ENCODE measurements at regions not wholly inside any gene's neighbourhood (a gene's known extent, or its start where the extent isn't known, plus 50 kb on each side); places are given as distances from the start of the nearest gene placed in this dataset.
"Not testable (repeated sequence)": the region's sequence is repeated elsewhere in the genome, so short reads cannot be mapped to it uniquely, and the experiment has no call there.

DNA sequence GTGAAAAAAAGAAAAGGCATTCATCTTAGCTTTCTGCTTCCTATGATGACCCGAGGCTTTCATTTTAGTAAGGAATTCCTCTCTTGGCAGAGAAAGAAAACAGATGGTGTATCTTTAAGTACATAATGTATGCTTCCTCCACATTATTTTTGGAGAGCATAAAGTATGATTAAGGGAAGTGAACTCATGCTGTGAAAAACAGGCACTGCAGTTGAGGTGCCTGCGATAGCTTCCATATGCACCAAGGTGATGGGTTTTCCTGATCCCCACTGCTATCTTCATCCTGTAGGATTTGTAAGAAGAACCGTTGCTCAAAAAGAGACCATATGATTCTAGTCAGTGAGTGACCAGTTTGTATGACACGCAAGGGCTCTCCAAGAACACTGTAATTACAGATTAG lies 411.5 kb upstream of the MCTP2 start:
- DNase-seq: peak; percentile 25

DNA sequence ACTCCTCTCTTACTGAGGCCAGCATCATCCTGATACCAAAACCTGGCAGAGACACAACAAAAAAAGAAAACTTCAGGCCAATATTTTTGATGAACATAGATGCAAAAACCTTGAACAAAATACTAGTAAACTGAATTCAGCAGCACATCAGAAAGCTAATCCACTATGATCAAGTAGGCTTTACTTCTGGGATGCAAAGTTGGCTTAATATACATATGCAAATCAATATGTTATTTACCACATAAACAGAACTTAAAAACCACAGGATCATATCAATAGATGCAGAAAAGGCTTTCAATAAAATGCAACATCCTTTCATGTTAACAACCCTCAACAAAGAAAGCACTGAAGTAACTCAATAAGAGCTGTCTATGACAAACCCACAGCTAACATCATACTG lies 414.5 kb upstream of the MCTP2 start:
- no peak for DNase-seq

DNA sequence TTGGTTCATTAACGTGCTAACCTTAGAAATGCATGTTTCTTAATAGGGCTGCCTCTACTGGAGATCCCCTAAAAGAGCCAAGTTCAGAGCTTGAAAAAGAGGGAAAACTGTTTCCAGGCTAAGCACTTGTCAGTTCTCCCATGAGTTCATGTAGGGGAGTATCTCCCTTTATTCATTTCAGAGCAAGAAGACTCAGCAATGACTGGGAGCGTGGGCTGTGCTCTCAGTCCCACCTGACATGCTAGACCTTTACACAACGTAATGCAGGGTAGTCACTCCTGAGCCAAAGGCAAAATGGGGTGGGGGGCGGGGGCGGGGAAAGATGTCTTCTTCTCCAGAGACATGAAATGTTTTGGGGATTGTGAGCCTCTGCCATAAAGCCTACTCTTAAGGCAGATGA lies 420.1 kb upstream of the MCTP2 start:
- no peak for DNase-seq

GRCh38 chr15:93809516-93809915 lies 421.8 kb upstream of the MCTP2 start:
- DNase-seq: no peak

- no peak for DNase-seq
Observed at GRCh38 chr15:93803421-93804152, 427.8 kb upstream of the MCTP2 start.

- DNase-seq: peak; percentile 37
Observed at GRCh38 chr15:93801206-93801605, 430.2 kb upstream of the MCTP2 start.

GRCh38 chr15:93800805-93801204 lies 430.6 kb upstream of the MCTP2 start:
- no peak for DNase-seq

DNA sequence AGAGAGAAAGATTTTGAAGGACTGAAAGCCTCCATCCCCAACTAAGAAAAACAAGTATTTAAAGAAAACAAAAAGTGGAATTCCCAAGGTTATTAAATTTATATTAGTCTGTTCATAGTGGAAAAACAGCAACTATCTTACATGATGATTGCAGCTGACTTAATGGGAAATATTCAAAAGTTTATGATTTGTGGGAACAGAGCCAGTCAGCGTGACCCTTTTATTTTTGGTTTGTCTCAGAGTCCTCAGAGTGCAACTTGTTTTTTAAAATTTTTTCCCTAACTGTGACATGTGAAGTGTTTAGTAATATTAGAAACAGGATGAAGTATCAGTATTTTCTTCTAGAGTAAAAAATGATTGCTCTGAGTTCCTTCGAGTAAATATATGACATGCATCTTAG lies 441.9 kb upstream of the MCTP2 start:
- no peak for DNase-seq

- no peak for DNase-seq
Observed at GRCh38 chr15:93780073-93780472, 451.3 kb upstream of the MCTP2 start.

- no peak for DNase-seq
Observed at GRCh38 chr15:93779341-93779740, 452.0 kb upstream of the MCTP2 start.

GRCh38 chr15:93771196-93772030 lies 459.9 kb upstream of the MCTP2 start:
- no peak for DNase-seq

- DNase-seq: no peak
Observed at GRCh38 chr15:93770788-93771187, 460.6 kb upstream of the MCTP2 start.

DNA sequence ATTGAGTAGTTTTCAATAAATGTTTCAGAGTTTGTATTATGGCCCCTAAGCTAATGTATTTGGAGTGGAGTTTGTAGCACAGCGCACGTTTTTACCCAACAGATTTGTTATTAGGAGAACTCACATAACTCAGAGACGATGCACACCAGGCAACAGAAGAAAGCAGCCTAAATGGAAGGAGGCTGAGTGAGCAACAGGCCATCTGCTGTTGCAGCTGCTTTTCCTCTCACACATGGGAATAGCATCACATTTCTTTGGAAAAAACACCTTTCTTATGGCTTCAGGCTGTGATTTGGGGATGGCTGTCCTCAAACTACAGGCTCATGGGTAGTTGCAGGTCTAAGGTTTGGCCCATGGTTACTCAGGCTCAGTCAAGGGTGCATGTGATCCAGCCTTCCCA lies 469.3 kb upstream of the MCTP2 start:
- no peak for DNase-seq

GRCh38 chr15:93759629-93760028 lies 471.7 kb upstream of the MCTP2 start:
- DNase-seq: peak; percentile 50

DNA sequence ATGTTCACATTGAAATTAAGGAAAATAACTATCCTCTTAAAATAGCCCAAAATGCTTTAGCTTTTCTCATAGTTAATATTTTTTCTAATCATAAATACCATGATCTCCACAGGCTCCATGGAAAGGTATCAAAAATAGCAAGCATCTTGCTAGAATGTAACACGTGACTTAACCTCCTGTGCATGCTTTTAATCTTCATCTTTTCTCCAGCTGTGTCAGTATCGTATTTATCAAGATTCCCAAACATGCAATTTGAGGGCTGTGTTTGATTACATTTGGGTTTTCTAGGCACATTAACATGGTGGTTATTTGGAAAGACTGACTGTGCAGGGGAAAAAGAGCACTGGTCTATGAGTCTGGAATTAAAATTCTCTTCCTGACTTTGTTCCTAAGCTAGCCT lies 472.5 kb upstream of the MCTP2 start:
- DNase-seq: no peak

GRCh38 chr15:93748710-93749109 lies 482.7 kb upstream of the MCTP2 start:
- DNase-seq: no peak

GRCh38 chr15:93734976-93735375 lies 496.4 kb upstream of the MCTP2 start:
- DNase-seq: not testable (repeated sequence)

- no peak for DNase-seq
Observed at GRCh38 chr15:93730724-93731123, 500.6 kb upstream of the MCTP2 start.

DNA sequence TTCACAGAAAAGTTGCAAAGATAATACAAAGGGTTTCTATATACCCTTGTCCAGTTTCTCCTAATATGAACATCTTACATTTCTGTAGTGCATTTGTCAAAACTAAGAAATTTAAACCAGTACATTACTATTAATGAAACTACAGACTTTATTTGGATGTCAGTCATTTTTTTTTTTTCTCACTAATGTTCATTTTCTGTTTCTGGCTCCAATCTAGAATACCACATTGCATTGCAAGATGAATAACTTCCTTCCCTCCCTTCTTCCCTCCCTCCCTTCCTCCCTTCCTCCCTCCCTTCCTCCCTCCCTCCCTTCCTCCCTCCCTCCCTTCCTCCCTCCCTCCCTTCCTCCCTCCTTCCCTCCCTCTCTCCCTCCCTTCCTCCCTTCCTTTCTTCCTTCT lies 509.2 kb upstream of the MCTP2 start:
- DNase-seq: no peak

- DNase-seq: no peak
Observed at GRCh38 chr15:93720607-93721006, 510.8 kb upstream of the MCTP2 start.

GRCh38 chr15:93719921-93720351 lies 511.4 kb upstream of the MCTP2 start:
- peak; percentile 95 for DNase-seq

DNA sequence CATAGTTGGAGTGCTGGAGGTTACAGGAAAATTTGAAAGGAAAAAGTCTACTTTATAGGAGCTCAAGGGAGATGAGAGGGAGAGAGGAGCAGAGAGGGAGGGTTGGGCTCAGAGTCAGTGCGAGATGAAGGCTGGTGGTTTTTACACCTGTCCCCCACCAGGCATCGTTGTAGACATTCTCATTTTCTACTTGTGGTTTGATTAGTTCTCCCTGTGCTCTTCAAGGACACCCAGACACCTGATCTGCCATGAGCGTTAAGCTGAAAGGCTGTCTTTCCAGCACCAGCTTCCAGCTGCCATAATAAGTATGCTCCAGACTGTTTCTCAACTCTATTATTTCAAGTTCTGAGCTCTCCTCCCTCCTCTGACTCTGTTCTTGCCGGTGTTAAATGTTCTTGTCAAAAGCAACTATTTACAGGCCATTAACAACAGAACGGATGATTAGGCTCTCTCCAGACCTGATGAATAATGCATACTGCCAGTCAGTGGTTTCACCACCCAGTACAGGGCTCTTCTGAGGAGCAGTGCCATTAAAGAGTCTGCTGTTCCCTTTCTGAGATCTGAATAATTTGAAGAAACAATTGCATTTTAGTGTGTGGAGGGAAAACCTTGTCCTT lies 514.6 kb upstream of the MCTP2 start:
- DNase-seq: peak; percentile 32

GRCh38 chr15:93709708-93710107 lies 521.7 kb upstream of the MCTP2 start:
- no peak for DNase-seq

Measured in fibroblast of skin of abdomen (primary cell).